Peyer's patch (tissue), 4 donors: ENCODE measurements at regions not wholly inside any gene's neighbourhood (a gene's known extent, or its start where the extent isn't known, plus 50 kb on each side); places are given as distances from the start of the nearest gene placed in this dataset.
"Not testable (repeated sequence)": the region's sequence is repeated elsewhere in the genome, so short reads cannot be mapped to it uniquely, and the experiment has no call there.

Source experiments
- DNase-seq, 3 donors: peaks; one replicate each; pipeline ENCODE4 v3.0.0-alpha.2; 2017 to 2019
- H3K27ac ChIP-seq, 4 donors: fragments of 200-600 bp; sonication (generic); one replicate each; pipeline ENCODE4 v1.5.1; 2016 to 2019
- H3K27me3 ChIP-seq, 2 donors: fragments of 200-600 bp; sonication (generic); one replicate each; pipeline ENCODE4 v1.5.1; 2019
- H3K36me3 ChIP-seq, 3 donors: fragments of 200-600 bp; sonication (generic); one replicate each; pipeline ENCODE4 v1.5.1; 2016 to 2019
- H3K4me1 ChIP-seq, 4 donors: fragments of 200-600 bp; sonication (generic); one replicate each; pipeline ENCODE4 v1.5.1; 2016 to 2019
- H3K4me3 ChIP-seq, 4 donors: fragments of 200-600 bp; sonication (generic); 1 replicate in 3 of 4; 2 replicates in 1 of 4; pipeline ENCODE4 v1.5.1; 2016 to 2019; ENCODE audit warnings: mild to moderate bottlenecking in 1 of 4
- H3K9me3 ChIP-seq, 4 donors: fragments of 200-600 bp; sonication (generic); one replicate each; pipeline ENCODE4 v1.5.1; 2016 to 2019; ENCODE audit warnings: mild to moderate bottlenecking in 1 of 4
- CTCF ChIP-seq, 6 experiments: fragments of 450-650 bp in 4 of 6; fragments of 200-600 bp in 2 of 6; sonication (generic) in 1 of 6; IDR thresholded peaks; one replicate each; pipeline ENCODE4 v1.5.1; 2017 to 2019; ENCODE audit warnings: antibody characterized with exemption in 6 of 6, mild to moderate bottlenecking in 3 of 6, moderate library complexity in 1 of 6
- POLR2A ChIP-seq, 2 donors: fragments of 450-650 bp; IDR thresholded peaks; one replicate each; pipeline ENCODE4 v1.5.1; 2017; ENCODE audit warnings: antibody characterized with exemption in 2 of 2, mild to moderate bottlenecking in 2 of 2, moderate library complexity in 2 of 2

GRCh38 chr6:125647391-125647790 lies 102.0 kb upstream of the HEY2 start:
- H3K27me3 ChIP-seq = no peaks in the 10 kb centered on the region
- no peak overlapping the region for H3K4me3 ChIP-seq
- H3K36me3 ChIP-seq = no peaks in the 10 kb centered on the region
- H3K4me1 ChIP-seq = no peaks in the 10 kb centered on the region
- no peaks in the 10 kb centered on the region for H3K9me3 ChIP-seq
- no peak overlapping the region for H3K27ac ChIP-seq
- DNase-seq = no peak
- TF ChIP-seq CTCF (IDR thresholded peaks at IDR 0.05) (no peak), POLR2A (IDR thresholded peaks at IDR 0.05) (no peak)

GRCh38 chr6:125653752-125654151 lies 95.7 kb upstream of the HEY2 start:
- H3K27me3 ChIP-seq, H3K27ac ChIP-seq, H3K4me1 ChIP-seq, H3K9me3 ChIP-seq, H3K4me3 ChIP-seq, DNase-seq, H3K36me3 ChIP-seq: not testable (repeated sequence)

- no peak overlapping the region for H3K27ac ChIP-seq
- H3K4me1 ChIP-seq = no peaks in the 10 kb centered on the region
- no peaks in the 10 kb centered on the region for H3K27me3 ChIP-seq
- no peak overlapping the region for H3K4me3 ChIP-seq
- DNase-seq = no peak
- H3K9me3 ChIP-seq = no peaks in the 10 kb centered on the region
- no peaks in the 10 kb centered on the region for H3K36me3 ChIP-seq
- no peak for TF ChIP-seq POLR2A (IDR thresholded peaks at IDR 0.05)
Observed at GRCh38 chr6:125655511-125655910, 93.9 kb upstream of the HEY2 start.

GRCh38 chr6:125656287-125656870 lies 93.1 kb upstream of the HEY2 start:
- H3K36me3 ChIP-seq = no peaks in the 10 kb centered on the region
- no peaks in the 10 kb centered on the region for H3K4me1 ChIP-seq
- H3K27me3 ChIP-seq = no peaks in the 10 kb centered on the region
- H3K4me3 ChIP-seq = no peak overlapping the region
- TF ChIP-seq CTCF (IDR thresholded peaks at IDR 0.05) (no peak), POLR2A (IDR thresholded peaks at IDR 0.05) (no peak)
- DNase-seq = no peak
- no peak overlapping the region for H3K27ac ChIP-seq
- no peaks in the 10 kb centered on the region for H3K9me3 ChIP-seq

- no peaks in the 10 kb centered on the region for H3K9me3 ChIP-seq
Observed at GRCh38 chr6:125658136-125658535, 91.3 kb upstream of the HEY2 start.

GRCh38 chr6:125658759-125659431 lies 90.5 kb upstream of the HEY2 start:
- TF ChIP-seq CTCF (IDR thresholded peaks at IDR 0.05) (no peak), POLR2A (IDR thresholded peaks at IDR 0.05) (no peak)
- no peak for DNase-seq
- no peaks in the 10 kb centered on the region for H3K27me3 ChIP-seq
- no peaks in the 10 kb centered on the region for H3K9me3 ChIP-seq
- H3K4me1 ChIP-seq = no peaks in the 10 kb centered on the region
- H3K4me3 ChIP-seq = no peak overlapping the region
- no peak overlapping the region for H3K27ac ChIP-seq
- no peaks in the 10 kb centered on the region for H3K36me3 ChIP-seq

More at GRCh38 chr6:125658136-125658535, 91.3 kb upstream of the HEY2 start:
- no peak for DNase-seq
- TF ChIP-seq CTCF (IDR thresholded peaks at IDR 0.05) = no peak
- TF ChIP-seq POLR2A (IDR thresholded peaks at IDR 0.05) = no peak
- H3K27ac ChIP-seq = no peak overlapping the region
- no peaks in the 10 kb centered on the region for H3K36me3 ChIP-seq
- no peaks in the 10 kb centered on the region for H3K27me3 ChIP-seq
- no peak overlapping the region for H3K4me3 ChIP-seq
- H3K4me1 ChIP-seq = no peaks in the 10 kb centered on the region
